Globus pallidus (tissue), 1 donor: ENCODE measurements at regions not wholly inside any gene's neighbourhood (a gene's known extent, or its start where the extent isn't known, plus 50 kb on each side); places are given as distances from the start of the nearest gene placed in this dataset.

Experiments used
- DNase-seq: peaks from one replicate; pipeline ENCODE4 v3.0.0-alpha.2; 2015; ENCODE audit warnings: low spot score

- DNase-seq: no peak
Measured at GRCh38 chr17:34776456-34777443, 184.5 kb downstream of the CCT6B start.

GRCh38 chr17:34773036-34773435 lies 188.2 kb downstream of the CCT6B start:
- DNase-seq: no peak

GRCh38 chr17:34771891-34772290 lies 189.4 kb downstream of the CCT6B start:
- DNase-seq: no peak

GRCh38 chr17:34770586-34770985 lies 190.7 kb downstream of the CCT6B start:
- no peak for DNase-seq

GRCh38 chr17:34769899-34770298 lies 190.5 kb downstream of the TMEM132E start:
- DNase-seq: no peak

- DNase-seq: no peak
Measured at GRCh38 chr17:34769049-34769448, 189.7 kb downstream of the TMEM132E start.

- no peak for DNase-seq
Measured at GRCh38 chr17:34765291-34765690, 185.9 kb downstream of the TMEM132E start.

GRCh38 chr17:34764716-34765115 lies 185.3 kb downstream of the TMEM132E start:
- DNase-seq: no peak

- DNase-seq: no peak
Measured at GRCh38 chr17:34763728-34764665, 184.6 kb downstream of the TMEM132E start.

- DNase-seq: no peak
Measured at GRCh38 chr17:34762078-34762477, 182.7 kb downstream of the TMEM132E start.

- DNase-seq: no peak
Measured at GRCh38 chr17:34761646-34762045, 182.3 kb downstream of the TMEM132E start.

- DNase-seq: no peak
Measured at GRCh38 chr17:34760931-34761495, 181.6 kb downstream of the TMEM132E start.

- DNase-seq: no peak
Measured at GRCh38 chr17:34758718-34759117, 179.3 kb downstream of the TMEM132E start.

- DNase-seq: no peak
Measured at GRCh38 chr17:34758316-34758715, 178.9 kb downstream of the TMEM132E start.

GRCh38 chr17:34757611-34758010 lies 178.2 kb downstream of the TMEM132E start:
- no peak for DNase-seq

GRCh38 chr17:34757106-34757505 lies 177.7 kb downstream of the TMEM132E start:
- no peak for DNase-seq

GRCh38 chr17:34756637-34757021 lies 177.2 kb downstream of the TMEM132E start:
- no peak for DNase-seq

- DNase-seq: no peak
Measured at GRCh38 chr17:34755981-34756636, 176.7 kb downstream of the TMEM132E start.

- DNase-seq: no peak
Measured at GRCh38 chr17:34755371-34755770, 176.0 kb downstream of the TMEM132E start.

GRCh38 chr17:34750004-34750403 lies 170.6 kb downstream of the TMEM132E start:
- no peak for DNase-seq

GRCh38 chr17:34741967-34742366 lies 162.6 kb downstream of the TMEM132E start:
- DNase-seq: no peak
